K562 (cell line): ENCODE measurements at regions not wholly inside any gene's neighbourhood (a gene's known extent, or its start where the extent isn't known, plus 50 kb on each side); places are given as distances from the start of the nearest gene placed in this dataset.

Source experiments
- CCNT2 ChIP-seq: IDR thresholded peaks from 2 replicates; pipeline ENCODE4 v1.6.1; 2011; ENCODE audit warnings: borderline replicate concordance, low read depth, mild to moderate bottlenecking, moderate library complexity, mixed read lengths, low read length; ENCODE audit not compliant: insufficient read length; ENCODE audit errors: extremely low read depth
- CHCHD3 ChIP-seq: fragments of 250-450 bp; sonication (Bioruptor Pico); IDR thresholded peaks from 2 replicates; pipeline ENCODE4 v2.1.2; 2022; ENCODE audit warnings: mild to moderate bottlenecking
- DDX20 ChIP-seq: fragments of 450-650 bp; IDR thresholded peaks from 2 replicates; pipeline ENCODE4 v1.6.1; 2016; ENCODE audit warnings: missing genetic modification characterization, low read depth, mild to moderate bottlenecking, missing compliant biosample characterization, moderate library complexity
- ELF2 ChIP-seq: fragments of 250-450 bp; sonication (Bioruptor Pico); IDR thresholded peaks from 2 replicates; pipeline ENCODE4 v1.5.0; 2021; ENCODE audit warnings: mild to moderate bottlenecking
- ETV6 ChIP-seq, 3 experiments: fragments of 150-350 bp in 1 of 3; sonication (generic) in 1 of 3; formaldehyde crosslinking in 1 of 3; IDR thresholded peaks; 2 replicates each; pipeline versions ENCODE4 v1.6.1 to v1.8.0; 2014 to 2022; ENCODE audit warnings: borderline replicate concordance in 2 of 3, low read depth in 2 of 3, antibody characterized with exemption in 1 of 3, low read length in 1 of 3, mild to moderate bottlenecking in 1 of 3, missing genetic modification reagents in 1 of 3
- EZH2 ChIP-seq: IDR thresholded peaks from 2 replicates; pipeline ENCODE4 v1.6.1; 2012; ENCODE audit warnings: low read depth, mild to moderate bottlenecking, inconsistent platforms, low read length, borderline replicate concordance
- FOXA1 ChIP-seq: fragments of 450-650 bp; IDR thresholded peaks from 2 replicates; pipeline ENCODE4 v1.6.1; 2016; ENCODE audit warnings: mild to moderate bottlenecking, borderline replicate concordance
- KLF6 ChIP-seq: fragments of 250-450 bp; sonication (Bioruptor Pico); IDR thresholded peaks from 2 replicates; pipeline ENCODE4 v1.4.0; 2020; ENCODE audit warnings: mild to moderate bottlenecking, moderate library complexity, borderline replicate concordance
- MEIS2 ChIP-seq: fragments of 450-650 bp; IDR thresholded peaks from 2 replicates; pipeline ENCODE4 v1.6.1; 2014; ENCODE audit warnings: mild to moderate bottlenecking; ENCODE audit not compliant: partially characterized antibody
- MXD1 ChIP-seq: fragments of 250-450 bp; sonication (Bioruptor Pico); IDR thresholded peaks from 2 replicates; pipeline ENCODE4 v1.8.0; 2021; ENCODE audit warnings: borderline replicate concordance, mild to moderate bottlenecking, moderate library complexity; ENCODE audit not compliant: poor library complexity, severe bottlenecking
- NUFIP1 ChIP-seq: fragments of 450-650 bp; IDR thresholded peaks from 2 replicates; pipeline ENCODE4 v1.6.1; 2018; ENCODE audit not compliant: partially characterized antibody
- PATZ1 ChIP-seq: fragments of 250-450 bp; sonication (Bioruptor Pico); IDR thresholded peaks from 2 replicates; pipeline ENCODE4 v1.5.0; 2020; ENCODE audit warnings: mild to moderate bottlenecking, borderline replicate concordance
- PTRF ChIP-seq: fragments of 450-650 bp; IDR thresholded peaks from 2 replicates; pipeline ENCODE4 v1.6.1; 2016; ENCODE audit warnings: mild to moderate bottlenecking, missing genetic modification characterization, missing compliant biosample characterization
- PURB ChIP-seq: sonication (generic); formaldehyde crosslinking; IDR thresholded peaks from 2 replicates; pipeline ENCODE4 v1.9.0; 2021; ENCODE audit warnings: low read depth, mild to moderate bottlenecking, missing genetic modification reagents
- SMAD3 ChIP-seq: fragments of 450-650 bp; formaldehyde crosslinking; conservative IDR thresholded peaks from 2 replicates; pipeline ENCODE4 v1.4.0; 2020; ENCODE audit warnings: mild to moderate bottlenecking
- TARDBP ChIP-seq: fragments of 450-650 bp; IDR thresholded peaks from 2 replicates; pipeline ENCODE4 v1.6.1; 2016
- ZC3H4 ChIP-seq: sonication (generic); formaldehyde crosslinking; IDR thresholded peaks from 2 replicates; pipeline ENCODE4 v1.9.0; 2021; ENCODE audit warnings: missing genetic modification reagents, borderline replicate concordance
- ZNF263 ChIP-seq: sonication (generic); formaldehyde crosslinking; IDR thresholded peaks from 2 replicates; pipeline ENCODE4 v1.8.0; 2022; ENCODE audit warnings: mild to moderate bottlenecking, missing genetic modification reagents, borderline replicate concordance
- ZNF395 ChIP-seq: fragments of 200-800 bp; sonication (Bioruptor generic); IDR thresholded peaks from 2 replicates; pipeline ENCODE4 v1.6.1; 2017; ENCODE audit warnings: missing genetic modification characterization, missing compliant biosample characterization
- ZNF436 ChIP-seq: fragments of 250-450, 450-650 bp; sonication (Bioruptor Pico); formaldehyde crosslinking; IDR thresholded peaks from 2 replicates; pipeline ENCODE4 v1.7.0; 2020; ENCODE audit warnings: mild to moderate bottlenecking
- ZNF764 ChIP-seq: fragments of 250-450 bp; sonication (Bioruptor Pico); IDR thresholded peaks from 2 replicates; pipeline ENCODE4 v1.4.0; 2020; ENCODE audit warnings: low read depth, mild to moderate bottlenecking, moderate library complexity
- TF ChIP-seq, protein P1 (sequence below): fragments of 450-650 bp; formaldehyde crosslinking; conservative IDR thresholded peaks from 2 replicates; pipeline ENCODE4 v1.4.0; 2022; ENCODE audit warnings: mild to moderate bottlenecking, missing genetic modification characterization

DNA sequence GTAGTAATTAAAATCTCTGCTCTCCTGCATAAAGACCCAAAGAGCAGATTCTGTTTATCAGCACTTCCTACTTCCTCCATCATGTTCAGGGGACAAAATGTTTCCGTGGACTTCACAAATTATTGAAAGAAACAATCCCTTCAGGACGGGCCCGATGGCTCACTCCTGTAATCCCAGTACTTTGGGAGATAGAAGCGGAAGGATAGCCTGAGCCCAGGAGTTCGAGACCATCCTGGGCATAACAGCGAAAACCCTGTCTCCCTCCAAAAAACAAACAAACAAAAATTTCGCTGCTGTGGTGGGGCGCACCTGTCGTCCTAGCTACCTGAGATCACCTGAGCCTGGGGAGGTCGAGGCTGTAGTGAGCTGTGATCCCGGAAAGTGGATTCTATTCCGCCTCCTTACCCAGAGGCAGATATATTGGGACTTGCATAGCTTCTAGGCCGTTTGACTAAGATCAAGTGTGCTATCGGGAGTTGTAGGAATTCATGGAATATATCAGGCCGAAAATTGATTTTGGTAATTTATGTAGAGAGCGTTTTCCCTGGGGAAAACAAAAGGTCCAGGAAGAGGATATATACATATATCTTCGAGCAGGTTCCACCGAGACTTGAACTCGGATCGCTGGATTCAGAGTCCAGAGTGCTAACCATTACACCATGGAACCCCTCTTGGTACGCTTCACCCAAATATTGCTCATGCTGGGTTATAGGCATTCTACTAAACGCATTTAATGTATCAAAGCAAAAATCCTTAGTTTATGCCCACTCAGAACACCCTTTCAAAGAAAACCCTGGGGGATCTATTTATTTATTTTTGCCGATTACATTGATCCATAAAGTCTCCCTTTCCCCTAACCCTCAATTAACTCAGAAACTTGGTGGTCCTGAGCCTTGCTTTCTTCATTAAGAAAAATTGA lies 74.5 kb upstream of the ZNF184 start (continued):
- TF ChIP-seq MXD1 (CRISPR knock-in tag) (no peak), DDX20 (tag) (no peak; the same call in 1 of the 2 replicates), ZC3H4 (CRISPR knock-in tag) (no peak), ZNF395 (CRISPR knock-in tag) (no peak), TARDBP (peak; percentile 33; the same call in 1 of the 2 replicates), ELF2 (CRISPR knock-in tag) (no peak), ZNF764 (CRISPR knock-in tag) (no peak), SMAD3 (no peak), PATZ1 (peak; percentile 85; the same call in 1 of the 2 replicates), CHCHD3 (CRISPR knock-in tag) (no peak), EZH2 (no peak), ETV6 (IDR thresholded peaks at IDR 0.05; ENCODE audit: borderline replicate concordance in 1 of 2, low read depth in 2 of 2, low read length in 1 of 2) (no peak), ETV6 (CRISPR knock-in tag; IDR thresholded peaks at IDR 0.05; ENCODE audit: borderline replicate concordance) (no peak), ZNF436 (CRISPR knock-in tag) (no peak), KLF6 (CRISPR knock-in tag) (no peak), MEIS2 (no peak), ZNF263 (CRISPR knock-in tag) (0 out of 2 replicates have a peak, but pooled peaks have one; percentile 16), NUFIP1 (no peak), CCNT2 (no peak), FOXA1 (no peak), PTRF (tag) (no peak), PURB (no peak)
- TF ChIP-seq, protein P1, sequence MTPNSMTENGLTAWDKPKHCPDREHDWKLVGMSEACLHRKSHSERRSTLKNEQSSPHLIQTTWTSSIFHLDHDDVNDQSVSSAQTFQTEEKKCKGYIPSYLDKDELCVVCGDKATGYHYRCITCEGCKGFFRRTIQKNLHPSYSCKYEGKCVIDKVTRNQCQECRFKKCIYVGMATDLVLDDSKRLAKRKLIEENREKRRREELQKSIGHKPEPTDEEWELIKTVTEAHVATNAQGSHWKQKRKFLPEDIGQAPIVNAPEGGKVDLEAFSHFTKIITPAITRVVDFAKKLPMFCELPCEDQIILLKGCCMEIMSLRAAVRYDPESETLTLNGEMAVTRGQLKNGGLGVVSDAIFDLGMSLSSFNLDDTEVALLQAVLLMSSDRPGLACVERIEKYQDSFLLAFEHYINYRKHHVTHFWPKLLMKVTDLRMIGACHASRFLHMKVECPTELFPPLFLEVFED (CRISPR knock-in tag), result no peak
